BE2C (cell line): ENCODE measurements at regions not wholly inside any gene's neighbourhood (a gene's known extent, or its start where the extent isn't known, plus 50 kb on each side); places are given as distances from the start of the nearest gene placed in this dataset.

Experiments
- DNase-seq: peaks from one replicate; pipeline ENCODE4 v3.0.0-alpha.2; 2020
- H3K27me3 ChIP-seq: fragments of 250-450 bp; sonication (Bioruptor Pico); 2 replicates; pipeline ENCODE4 v1.5.1; 2020; ENCODE audit warnings: mild to moderate bottlenecking
- H3K36me3 ChIP-seq: fragments of 250-450 bp; sonication (Bioruptor Pico); 2 replicates; pipeline ENCODE4 v1.5.1; 2020; ENCODE audit warnings: mild to moderate bottlenecking
- H3K4me1 ChIP-seq: fragments of 250-450 bp; sonication (Bioruptor Pico); 2 replicates; pipeline ENCODE4 v1.5.1; 2020
- H3K4me3 ChIP-seq: 2 replicates; pipeline ENCODE4 v1.5.1; 2011; ENCODE audit warnings: low read depth, low read length
- H3K9me3 ChIP-seq: fragments of 250-450 bp; sonication (Bioruptor Pico); 2 replicates; pipeline ENCODE4 v1.5.1; 2020
- CTCF ChIP-seq: IDR thresholded peaks from 2 replicates; pipeline ENCODE4 v1.5.1; 2012; ENCODE audit warnings: mild to moderate bottlenecking, low read depth, low read length

- Histone ChIP-seq H3K27me3 (no peaks in the 10 kb centered on the region), H3K4me1 (no peaks in the 10 kb centered on the region), H3K4me3 (no peak overlapping the region), H3K9me3 (no peaks in the 10 kb centered on the region), H3K36me3 (no peaks in the 10 kb centered on the region)
- no peak for DNase-seq
- TF ChIP-seq CTCF: no peak
These were observed 504.2 kb downstream of the ANXA1 start for GRCh38 chr9:73655831-73656230.

- no peak for TF ChIP-seq CTCF
- Histone ChIP-seq H3K36me3 (no peaks in the 10 kb centered on the region), H3K27me3 (no peaks in the 10 kb centered on the region), H3K9me3 (no peaks in the 10 kb centered on the region), H3K4me1 (no peaks in the 10 kb centered on the region), H3K4me3 (no peak overlapping the region)
- no peak for DNase-seq
These were observed 513.6 kb downstream of the ANXA1 start for GRCh38 chr9:73665253-73665652.

DNA sequence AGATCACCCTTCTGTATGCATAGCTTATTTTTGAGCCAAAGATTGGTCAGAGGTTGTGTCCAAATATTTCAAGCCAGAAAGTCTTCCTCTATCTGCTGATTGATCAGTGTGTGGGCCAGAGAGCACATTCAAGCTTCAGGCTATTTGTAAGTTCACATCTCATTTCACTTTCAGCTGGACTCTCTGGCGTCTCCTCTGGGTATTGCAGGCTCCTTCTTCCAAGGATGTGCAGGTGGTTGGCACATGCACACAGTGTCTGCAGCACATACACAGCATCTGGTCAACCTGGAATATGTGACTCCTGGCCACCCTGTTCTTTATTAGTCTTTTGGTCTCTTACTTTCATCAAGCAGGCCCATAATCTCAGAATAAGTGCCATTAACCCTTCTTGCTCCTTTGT, 516.1 kb downstream of the ANXA1 start:
- no peaks in the 10 kb centered on the region for H3K9me3 ChIP-seq
- no peaks in the 10 kb centered on the region for H3K4me1 ChIP-seq
- no peak overlapping the region for H3K4me3 ChIP-seq
- H3K36me3 ChIP-seq: no peaks in the 10 kb centered on the region
- H3K27me3 ChIP-seq: no peaks in the 10 kb centered on the region
- DNase-seq: no peak
- peak; percentile 11; the same call in 1 of the 2 replicates for TF ChIP-seq CTCF

GRCh38 chr9:73680831-73681230, 529.2 kb downstream of the ANXA1 start:
- no peaks in the 10 kb centered on the region for H3K27me3 ChIP-seq
- no peak overlapping the region for H3K4me3 ChIP-seq
- H3K36me3 ChIP-seq: no peaks in the 10 kb centered on the region
- DNase-seq: no peak
- no peaks in the 10 kb centered on the region for H3K4me1 ChIP-seq
- no peak for TF ChIP-seq CTCF
- no peaks in the 10 kb centered on the region; the same call in 1 of the 2 replicates for H3K9me3 ChIP-seq

GRCh38 chr9:73682789-73683188, 531.1 kb downstream of the ANXA1 start:
- H3K4me3 ChIP-seq: no peak overlapping the region
- DNase-seq: no peak
- H3K27me3 ChIP-seq: no peaks in the 10 kb centered on the region
- H3K9me3 ChIP-seq: no peaks in the 10 kb centered on the region; the same call in 1 of the 2 replicates
- no peaks in the 10 kb centered on the region for H3K4me1 ChIP-seq
- no peaks in the 10 kb centered on the region for H3K36me3 ChIP-seq
- no peak for TF ChIP-seq CTCF

DNA sequence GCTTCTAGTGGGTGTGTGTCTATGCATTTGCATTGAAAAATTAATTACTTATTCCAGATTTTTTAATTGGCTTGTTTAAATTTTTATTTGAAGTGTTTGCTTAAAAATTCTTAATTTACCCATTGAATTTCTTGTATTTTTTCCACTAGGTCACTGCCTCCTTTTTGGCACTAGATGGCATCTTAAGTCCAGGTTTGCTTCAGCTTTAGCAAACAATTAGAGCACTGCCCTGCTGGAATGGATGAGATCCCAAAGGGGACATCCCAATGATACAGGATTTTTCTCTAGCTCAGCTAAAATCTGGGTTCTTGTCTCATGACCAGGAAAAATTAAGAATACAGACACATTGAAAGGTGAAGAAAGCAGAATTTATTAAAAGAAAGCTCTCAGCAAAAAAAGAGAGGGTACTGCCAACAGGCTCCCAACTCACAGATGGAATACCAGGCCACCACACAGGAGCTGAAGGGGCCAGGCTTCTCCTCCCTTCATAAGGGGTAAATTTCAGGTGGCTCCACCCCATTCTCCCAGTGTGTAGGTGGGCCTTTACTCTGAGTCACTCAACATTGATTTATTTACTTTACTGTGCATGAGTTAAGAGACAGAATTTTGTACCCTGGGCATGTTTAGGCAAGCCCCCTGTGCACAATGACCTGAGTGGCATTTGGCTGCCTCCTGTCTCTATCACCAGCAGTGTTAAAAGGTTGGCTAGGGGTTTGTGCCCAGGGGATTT, 532.4 kb downstream of the ANXA1 start:
- TF ChIP-seq CTCF: peak; percentile 73
- no peak overlapping the region for H3K4me3 ChIP-seq
- H3K4me1 ChIP-seq: no peaks in the 10 kb centered on the region
- H3K9me3 ChIP-seq: no peaks in the 10 kb centered on the region; the same call in 1 of the 2 replicates
- H3K27me3 ChIP-seq: no peaks in the 10 kb centered on the region
- no peaks in the 10 kb centered on the region for H3K36me3 ChIP-seq
- peak; percentile 9 for DNase-seq
